ENCODE measurements at regions not wholly inside any gene's neighbourhood (a gene's known extent, or its start where the extent isn't known, plus 50 kb on each side); places are given as distances from the start of the nearest gene placed in this dataset.

GRCh38 chr3:24965706-24966385 lies 462.2 kb upstream of the RARB start:
- TF ChIP-seq CEBPB (IDR thresholded peaks at IDR 0.05; ENCODE audit: low read depth, low read length) (no peak), POLR2A (IDR thresholded peaks at IDR 0.05; ENCODE audit: low read depth, low read length) (no peak), RAD21 (IDR thresholded peaks at IDR 0.05; ENCODE audit: low read length) (no peak), MXI1 (IDR thresholded peaks at IDR 0.05; ENCODE audit: borderline replicate concordance, low read depth, low read length) (no peak)
